Peyer's patch (tissue), 4 donors: ENCODE measurements at regions not wholly inside any gene's neighbourhood (a gene's known extent, or its start where the extent isn't known, plus 50 kb on each side); places are given as distances from the start of the nearest gene placed in this dataset.

Experiments
- DNase-seq, 3 donors: peaks; one replicate each; pipeline ENCODE4 v3.0.0-alpha.2; 2017 to 2019
- H3K27ac ChIP-seq, 4 donors: fragments of 200-600 bp; sonication (generic); one replicate each; pipeline ENCODE4 v1.5.1; 2016 to 2019
- H3K27me3 ChIP-seq, 2 donors: fragments of 200-600 bp; sonication (generic); one replicate each; pipeline ENCODE4 v1.5.1; 2019
- H3K36me3 ChIP-seq, 3 donors: fragments of 200-600 bp; sonication (generic); one replicate each; pipeline ENCODE4 v1.5.1; 2016 to 2019
- H3K4me1 ChIP-seq, 4 donors: fragments of 200-600 bp; sonication (generic); one replicate each; pipeline ENCODE4 v1.5.1; 2016 to 2019
- H3K4me3 ChIP-seq, 4 donors: fragments of 200-600 bp; sonication (generic); 1 replicate in 3 of 4; 2 replicates in 1 of 4; pipeline ENCODE4 v1.5.1; 2016 to 2019; ENCODE audit warnings: mild to moderate bottlenecking in 1 of 4
- H3K9me3 ChIP-seq, 4 donors: fragments of 200-600 bp; sonication (generic); one replicate each; pipeline ENCODE4 v1.5.1; 2016 to 2019; ENCODE audit warnings: mild to moderate bottlenecking in 1 of 4
- CTCF ChIP-seq, 6 experiments: fragments of 450-650 bp in 4 of 6; fragments of 200-600 bp in 2 of 6; sonication (generic) in 1 of 6; IDR thresholded peaks; one replicate each; pipeline ENCODE4 v1.5.1; 2017 to 2019; ENCODE audit warnings: antibody characterized with exemption in 6 of 6, mild to moderate bottlenecking in 3 of 6, moderate library complexity in 1 of 6
- POLR2A ChIP-seq, 2 donors: fragments of 450-650 bp; IDR thresholded peaks; one replicate each; pipeline ENCODE4 v1.5.1; 2017; ENCODE audit warnings: antibody characterized with exemption in 2 of 2, mild to moderate bottlenecking in 2 of 2, moderate library complexity in 2 of 2

DNA sequence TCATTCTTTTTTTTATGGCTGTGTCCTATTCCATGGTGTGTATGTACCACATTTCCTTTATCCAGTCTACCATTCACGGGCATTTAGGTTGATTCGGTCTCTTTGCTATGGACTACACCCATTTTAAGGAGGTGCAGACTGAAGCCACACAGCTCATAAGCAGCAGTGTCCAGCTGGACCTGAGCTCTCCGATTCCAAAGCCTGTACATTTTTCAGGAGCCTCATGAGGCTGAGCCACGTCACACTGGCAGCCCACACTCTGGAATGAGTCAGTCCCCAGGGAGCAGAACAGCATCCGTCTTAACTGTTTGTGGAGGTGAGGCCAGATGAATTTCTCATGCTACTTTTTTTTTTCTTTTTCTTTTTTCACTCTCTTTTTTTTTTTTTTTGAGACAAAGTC, 116.1 kb downstream of the C16orf95 start:
- Histone ChIP-seq H3K4me3 (no peak overlapping the region), H3K27ac (no peak overlapping the region), H3K27me3 (no peaks in the 10 kb centered on the region), H3K4me1 (no peaks in the 10 kb centered on the region), H3K36me3 (no peaks in the 10 kb centered on the region), H3K9me3 (no peaks in the 10 kb centered on the region)
- no peak for TF ChIP-seq CTCF (IDR thresholded peaks at IDR 0.05)
- no peak for TF ChIP-seq POLR2A (IDR thresholded peaks at IDR 0.05)
- no peak for DNase-seq

GRCh38 chr16:87201790-87202189, 115.4 kb downstream of the C16orf95 start:
- Histone ChIP-seq H3K9me3 (no peaks in the 10 kb centered on the region), H3K27ac (no peak overlapping the region), H3K27me3 (no peaks in the 10 kb centered on the region), H3K36me3 (no peaks in the 10 kb centered on the region), H3K4me3 (no peak overlapping the region), H3K4me1 (no peaks in the 10 kb centered on the region)
- DNase-seq = no peak
- TF ChIP-seq CTCF (IDR thresholded peaks at IDR 0.05) = no peak
- TF ChIP-seq POLR2A (IDR thresholded peaks at IDR 0.05) = no peak

GRCh38 chr16:87202346-87202745, 114.8 kb downstream of the C16orf95 start:
- Histone ChIP-seq H3K27ac (no peak overlapping the region), H3K4me1 (no peaks in the 10 kb centered on the region)

GRCh38 chr16:87203060-87203656, 114.0 kb downstream of the C16orf95 start:
- Histone ChIP-seq H3K4me1 (no peaks in the 10 kb centered on the region), H3K9me3 (no peaks in the 10 kb centered on the region), H3K4me3 (no peak overlapping the region), H3K36me3 (no peaks in the 10 kb centered on the region), H3K27me3 (no peaks in the 10 kb centered on the region), H3K27ac (no peak overlapping the region)
- TF ChIP-seq POLR2A (IDR thresholded peaks at IDR 0.05) (no peak), CTCF (IDR thresholded peaks at IDR 0.05) (peak in 5 of 6 experiments; percentile 27 to 77 (median 72))
- peak in 2 of 3 donors; percentile 77 to 81 for DNase-seq

More at GRCh38 chr16:87202346-87202745, 114.8 kb downstream of the C16orf95 start:
- no peak for DNase-seq
- Histone ChIP-seq H3K27me3 (no peaks in the 10 kb centered on the region), H3K9me3 (no peaks in the 10 kb centered on the region), H3K36me3 (no peaks in the 10 kb centered on the region), H3K4me3 (no peak overlapping the region)
- no peak for TF ChIP-seq CTCF (IDR thresholded peaks at IDR 0.05)

- DNase-seq = no peak
- Histone ChIP-seq H3K4me1 (no peaks in the 10 kb centered on the region), H3K27me3 (no peaks in the 10 kb centered on the region), H3K36me3 (no peaks in the 10 kb centered on the region), H3K27ac (no peak overlapping the region), H3K9me3 (no peaks in the 10 kb centered on the region), H3K4me3 (no peak overlapping the region)
- TF ChIP-seq CTCF (IDR thresholded peaks at IDR 0.05) (no peak), POLR2A (IDR thresholded peaks at IDR 0.05) (no peak)
Observed at GRCh38 chr16:87206646-87207451, 110.3 kb downstream of the C16orf95 start.
